SH-SY5Y (cell line): ENCODE measurements at regions not wholly inside any gene's neighbourhood (a gene's known extent, or its start where the extent isn't known, plus 50 kb on each side); places are given as distances from the start of the nearest gene placed in this dataset.

Experiments used
- GATA2 ChIP-seq: IDR thresholded peaks from 2 replicates; pipeline ENCODE4 v1.6.1; 2011; ENCODE audit warnings: mild to moderate bottlenecking, low read depth, low read length
- GATA3 ChIP-seq: IDR thresholded peaks from 2 replicates; pipeline ENCODE4 v1.6.1; 2011; ENCODE audit warnings: low read depth, mild to moderate bottlenecking, low read length, moderate library complexity

DNA sequence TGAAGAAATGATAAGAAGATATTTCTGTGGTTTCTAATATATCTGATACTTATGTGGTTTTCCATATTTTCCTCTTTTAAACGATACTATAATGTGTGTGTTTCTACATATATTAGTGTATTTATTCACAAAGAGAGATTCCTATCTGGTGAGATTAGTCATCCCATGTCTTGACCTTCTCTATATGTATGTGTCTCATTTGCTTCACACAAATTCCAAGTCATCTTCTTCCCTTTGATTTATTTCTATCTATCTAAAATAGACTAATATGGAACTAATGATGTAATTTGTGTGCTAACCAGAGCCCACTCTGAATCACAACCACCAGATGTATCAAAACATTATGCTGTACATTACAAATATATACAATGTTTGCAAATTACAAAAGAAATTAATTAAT is 154.7 kb upstream of the KCNMB2 start:
- no peak for TF ChIP-seq GATA2
- no peak for TF ChIP-seq GATA3
